ENCODE measurements at regions not wholly inside any gene's neighbourhood (a gene's known extent, or its start where the extent isn't known, plus 50 kb on each side); places are given as distances from the start of the nearest gene placed in this dataset.

GRCh38 chr10:27391325-27391724, 112.8 kb upstream of the RAB18 start:
- H3K4me3 ChIP-seq (ENCODE audit: low read depth in 2 of 2, low read length in 2 of 2), result no peak overlapping the region
- DNase-seq (ENCODE audit: low read depth, low spot score) (no peak), ATAC-seq (no peak)
- H3K27me3 ChIP-seq (ENCODE audit: control insufficient read depth, insufficient read depth, low read length), result no peaks in the 10 kb centered on the region
- H3K4me1 ChIP-seq (ENCODE audit: control insufficient read depth, insufficient read depth, low read length), result no peaks in the 10 kb centered on the region
- H3K9me3 ChIP-seq (ENCODE audit: control insufficient read depth, insufficient read depth, low read depth, low read length), result no peaks in the 10 kb centered on the region
- POLR2A ChIA-PET, result no interaction called here
- CTCF ChIA-PET, result no interaction called here
- TF ChIP-seq CTCF (IDR thresholded peaks at IDR 0.05), result no peak
- no peak for TF ChIP-seq SIN3A (IDR thresholded peaks at IDR 0.05; ENCODE audit: borderline replicate concordance, insufficient read depth, low read depth, low read length)
- TF ChIP-seq POLR2AphosphoS5 (IDR thresholded peaks at IDR 0.05; ENCODE audit: low read depth, low read length), result no peak
- TF ChIP-seq REST (IDR thresholded peaks at IDR 0.05; ENCODE audit: insufficient read depth in 1 of 2, low read depth in 2 of 2, low read length in 1 of 2), result no peak
- no peak for TF ChIP-seq TCF7L2 (IDR thresholded peaks at IDR 0.05; ENCODE audit: low read depth, low read length)
- H3K36me3 ChIP-seq (ENCODE audit: control insufficient read depth, insufficient read depth, low read length), result no peaks in the 10 kb centered on the region
- no TSS peak for BruUV-seq (replicated peaks)
- no peak overlapping the region for H3K27ac ChIP-seq (ENCODE audit: low read length)
- intact Hi-C loops (cut with micrococcal nuclease; ENCODE audit: unreplicated experiment) (no loop called here), in situ Hi-C loops (cut with HindIII; ENCODE audit: low pct_unique_long_range_greater_than_20kb, low sequenced_read_pairs) (no loop called here)

DNA sequence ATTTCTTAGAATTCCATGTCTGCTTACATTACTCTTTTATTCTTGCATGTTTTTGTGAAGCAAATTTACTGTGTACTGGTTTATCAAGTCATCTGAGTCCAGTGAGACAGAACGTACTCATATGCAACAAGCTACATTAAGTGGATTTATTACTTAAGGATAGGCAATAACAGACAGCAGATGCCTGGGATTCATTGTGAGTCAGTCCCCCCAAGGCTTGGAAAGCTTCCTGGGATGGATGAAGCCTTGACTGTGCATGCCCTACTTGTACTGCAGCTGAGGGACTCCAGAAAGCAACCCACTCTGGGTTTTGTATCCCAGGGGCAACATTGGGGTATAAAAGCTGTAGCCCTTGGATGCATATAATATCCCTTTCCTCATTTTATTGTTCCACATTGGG, 113.4 kb upstream of the RAB18 start:
- Histone ChIP-seq H3K27me3 (ENCODE audit: control insufficient read depth, insufficient read depth, low read length) (no peaks in the 10 kb centered on the region), H3K4me1 (ENCODE audit: control insufficient read depth, insufficient read depth, low read length) (no peaks in the 10 kb centered on the region), H3K36me3 (ENCODE audit: control insufficient read depth, insufficient read depth, low read length) (no peaks in the 10 kb centered on the region), H3K27ac (ENCODE audit: low read length) (no peak overlapping the region), H3K9me3 (ENCODE audit: control insufficient read depth, insufficient read depth, low read depth, low read length) (no peaks in the 10 kb centered on the region), H3K4me3 (ENCODE audit: low read depth in 2 of 2, low read length in 2 of 2) (no peak overlapping the region)
- ChIA-PET CTCF (no interaction called here), POLR2A (no interaction called here)
- no peak for TF ChIP-seq POLR2AphosphoS5 (IDR thresholded peaks at IDR 0.05; ENCODE audit: low read depth, low read length)
- intact Hi-C loops (cut with micrococcal nuclease; ENCODE audit: unreplicated experiment) (no loop called here), in situ Hi-C loops (cut with HindIII; ENCODE audit: low pct_unique_long_range_greater_than_20kb, low sequenced_read_pairs) (no loop called here)
- no TSS peak for BruUV-seq (replicated peaks)
- DNase-seq (ENCODE audit: low read depth, low spot score), result no peak
- no peak for ATAC-seq

- no peak overlapping the region for H3K4me3 ChIP-seq (ENCODE audit: low read depth in 2 of 2, low read length in 2 of 2)
- TF ChIP-seq CTCF (IDR thresholded peaks at IDR 0.05), result no peak
- TF ChIP-seq POLR2AphosphoS5 (IDR thresholded peaks at IDR 0.05; ENCODE audit: low read depth, low read length), result no peak
- no peak for TF ChIP-seq REST (IDR thresholded peaks at IDR 0.05; ENCODE audit: insufficient read depth in 1 of 2, low read depth in 2 of 2, low read length in 1 of 2)
- no peak for TF ChIP-seq TCF7L2 (IDR thresholded peaks at IDR 0.05; ENCODE audit: low read depth, low read length)
- TF ChIP-seq SIN3A (IDR thresholded peaks at IDR 0.05; ENCODE audit: borderline replicate concordance, insufficient read depth, low read depth, low read length), result no peak
- no peaks in the 10 kb centered on the region for H3K36me3 ChIP-seq (ENCODE audit: control insufficient read depth, insufficient read depth, low read length)
- ChIA-PET POLR2A (no interaction called here), CTCF (no interaction called here)
- no TSS peak for BruUV-seq (replicated peaks)
- in situ Hi-C loops (cut with HindIII; ENCODE audit: low pct_unique_long_range_greater_than_20kb, low sequenced_read_pairs) (no loop called here), intact Hi-C loops (cut with micrococcal nuclease; ENCODE audit: unreplicated experiment) (no loop called here)
- DNase-seq (ENCODE audit: low read depth, low spot score) (no peak), ATAC-seq (no peak)
- H3K9me3 ChIP-seq (ENCODE audit: control insufficient read depth, insufficient read depth, low read depth, low read length), result no peaks in the 10 kb centered on the region
- no peak overlapping the region for H3K27ac ChIP-seq (ENCODE audit: low read length)
- H3K27me3 ChIP-seq (ENCODE audit: control insufficient read depth, insufficient read depth, low read length), result no peaks in the 10 kb centered on the region
- H3K4me1 ChIP-seq (ENCODE audit: control insufficient read depth, insufficient read depth, low read length), result peaks cover 4% of the 10 kb centered on the region; the same call in 1 of the 2 replicates
Measured at GRCh38 chr10:27388761-27389399, 115.2 kb upstream of the RAB18 start.
